ENCODE measurements at regions not wholly inside any gene's neighbourhood (a gene's known extent, or its start where the extent isn't known, plus 50 kb on each side); places are given as distances from the start of the nearest gene placed in this dataset.

DNA sequence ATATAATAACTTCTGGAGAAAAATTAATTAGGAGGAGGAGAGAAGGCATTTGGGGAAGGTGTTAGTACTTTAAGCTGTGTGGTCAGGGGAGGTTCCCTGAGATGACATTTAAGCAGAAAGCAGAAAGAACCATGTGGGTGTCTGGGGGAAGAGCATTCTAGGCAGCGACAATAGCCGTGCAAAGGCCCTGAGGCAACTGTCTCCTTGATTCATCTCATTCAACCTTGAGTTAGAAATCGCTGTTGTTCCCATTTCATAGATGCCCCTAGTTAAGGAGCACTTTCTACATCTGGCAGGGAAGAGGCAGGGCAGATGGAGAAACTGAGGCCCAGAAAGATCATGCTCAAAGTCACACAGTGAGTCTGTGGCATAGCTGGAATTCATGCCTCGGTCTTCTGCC lies 108.6 kb upstream of the RUNX3 start:
- FAIRE-seq (no peak), DNase-seq (ENCODE audit: low spot score) (no peak)

DNA sequence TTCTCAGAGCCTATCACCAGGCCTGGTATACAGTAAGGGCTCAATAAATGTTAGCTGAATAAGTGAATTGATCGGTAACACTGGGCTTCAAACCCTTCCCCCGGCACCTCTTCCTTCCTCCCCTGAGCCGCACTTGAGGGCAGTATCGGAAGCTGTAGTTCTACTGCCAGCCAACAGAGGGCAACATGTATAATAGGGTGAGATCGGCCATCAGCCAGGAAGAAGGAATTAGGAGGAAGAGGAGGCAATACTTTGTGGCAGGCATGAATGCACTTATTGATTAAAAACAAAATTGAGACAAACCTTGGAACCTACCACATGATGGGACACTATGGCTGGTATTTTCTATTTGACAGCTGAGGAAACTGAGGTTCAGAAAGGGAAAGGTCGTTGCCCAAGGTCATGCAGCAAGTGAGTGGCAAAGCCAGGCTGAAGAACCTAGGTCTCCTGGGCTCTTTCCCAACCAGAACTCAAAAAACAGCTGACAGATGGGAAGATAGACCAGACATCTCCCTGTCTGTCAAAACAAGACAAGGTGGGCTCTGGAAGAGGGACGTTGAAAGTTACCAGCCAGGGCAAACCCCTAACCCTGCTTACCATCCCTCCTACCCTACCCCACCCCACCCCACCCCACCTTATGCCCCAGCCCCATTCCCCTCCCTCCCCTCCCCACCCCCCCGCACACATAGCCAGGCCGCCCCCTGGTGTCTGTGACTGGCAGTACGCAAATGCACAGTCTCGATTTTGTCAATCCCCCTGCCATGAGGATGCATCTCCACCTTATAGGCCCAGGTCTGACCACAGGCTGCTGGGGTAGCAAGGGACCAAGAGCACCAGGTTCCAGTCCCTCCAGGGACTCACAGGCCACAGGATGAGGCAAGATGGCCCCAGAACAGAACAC lies 107.3 kb upstream of the RUNX3 start:
- DNase-seq (ENCODE audit: low spot score), result peak; percentile 44
- peak; percentile 27 for FAIRE-seq

DNA sequence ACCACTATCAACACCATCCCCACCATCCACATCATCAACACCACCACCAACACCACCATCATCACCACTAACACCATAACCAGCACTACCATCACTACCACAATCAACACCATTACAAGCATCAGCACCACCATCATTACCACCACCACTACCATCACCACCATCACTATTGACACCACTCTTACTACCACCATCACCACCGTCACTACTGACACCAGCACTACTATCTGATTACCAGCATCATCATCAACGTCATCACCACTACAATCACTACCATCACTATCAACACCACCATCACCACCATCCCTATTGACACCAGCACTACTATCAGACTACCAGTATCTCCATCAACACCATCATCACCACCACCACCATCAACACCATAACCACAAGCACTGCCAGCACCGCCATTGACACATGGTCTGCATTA lies 106.1 kb upstream of the RUNX3 start:
- DNase-seq (ENCODE audit: low spot score) (no peak), FAIRE-seq (peak; percentile 85)

DNA sequence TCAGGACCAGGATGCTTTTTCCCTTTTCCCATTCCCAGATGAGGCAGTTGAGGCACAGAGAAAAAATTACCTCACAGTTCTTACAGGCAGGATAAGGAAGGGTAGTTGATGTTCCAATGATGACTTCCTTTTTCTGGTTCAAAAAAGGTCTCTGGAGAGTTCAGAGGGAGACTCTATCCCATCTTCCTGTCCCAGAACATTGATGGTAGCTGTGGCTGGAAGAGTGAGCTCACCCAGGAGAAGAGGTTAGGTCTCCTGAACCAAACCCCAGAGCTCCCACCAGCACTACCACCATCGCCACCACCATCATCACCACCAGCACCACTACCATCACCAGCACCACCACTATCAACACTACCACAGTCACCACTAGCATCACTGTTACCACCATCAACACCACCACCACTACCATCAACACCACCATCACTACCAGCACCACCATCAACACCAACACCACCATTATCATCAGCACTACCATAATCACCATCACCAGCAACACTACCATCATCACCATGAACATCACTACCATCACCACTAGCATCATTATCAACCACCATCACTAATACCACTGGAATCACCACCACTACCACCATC lies 105.5 kb upstream of the RUNX3 start:
- no peak for DNase-seq (ENCODE audit: low spot score)
- FAIRE-seq, result no peak

DNA sequence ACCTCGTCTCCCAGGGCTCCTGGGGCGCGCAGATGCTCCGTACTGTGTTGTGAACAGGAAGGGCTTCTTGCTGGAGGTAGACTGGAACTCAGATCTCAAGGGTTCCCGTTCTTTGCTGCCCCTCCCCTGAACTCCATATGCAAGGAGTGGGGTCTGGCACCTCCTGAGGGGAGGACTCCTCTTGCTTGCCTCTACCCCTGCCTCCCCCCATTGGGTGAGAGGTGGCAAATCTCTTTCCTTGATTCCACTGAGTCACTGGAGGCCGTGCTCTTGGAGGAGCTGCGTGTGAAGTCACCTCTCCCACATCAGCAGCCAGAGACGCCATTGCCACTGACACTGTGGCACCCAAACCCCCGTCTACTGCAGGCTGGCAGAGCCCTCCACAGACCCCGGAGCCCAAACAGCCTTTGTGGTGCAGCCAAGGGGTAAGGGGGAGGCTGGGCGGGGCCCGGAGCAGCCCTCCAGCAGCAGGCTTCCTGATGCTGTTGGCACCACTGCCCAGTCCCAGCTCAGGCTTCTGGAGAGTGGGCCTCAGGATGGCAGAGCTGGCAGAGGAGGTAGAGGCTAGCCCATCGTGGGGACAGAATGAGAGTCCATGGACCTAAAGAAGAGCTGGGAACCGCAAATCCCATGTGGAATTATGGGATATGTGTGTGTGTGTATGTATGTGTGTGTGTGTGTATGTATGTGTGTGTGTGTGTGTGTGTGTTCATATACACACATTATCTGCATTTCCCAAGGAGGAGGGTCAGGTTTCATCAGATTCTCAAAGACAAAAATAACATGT lies 104.9 kb upstream of the RUNX3 start:
- DNase-seq (ENCODE audit: low spot score) (no peak), FAIRE-seq (peak; percentile 66)

DNA sequence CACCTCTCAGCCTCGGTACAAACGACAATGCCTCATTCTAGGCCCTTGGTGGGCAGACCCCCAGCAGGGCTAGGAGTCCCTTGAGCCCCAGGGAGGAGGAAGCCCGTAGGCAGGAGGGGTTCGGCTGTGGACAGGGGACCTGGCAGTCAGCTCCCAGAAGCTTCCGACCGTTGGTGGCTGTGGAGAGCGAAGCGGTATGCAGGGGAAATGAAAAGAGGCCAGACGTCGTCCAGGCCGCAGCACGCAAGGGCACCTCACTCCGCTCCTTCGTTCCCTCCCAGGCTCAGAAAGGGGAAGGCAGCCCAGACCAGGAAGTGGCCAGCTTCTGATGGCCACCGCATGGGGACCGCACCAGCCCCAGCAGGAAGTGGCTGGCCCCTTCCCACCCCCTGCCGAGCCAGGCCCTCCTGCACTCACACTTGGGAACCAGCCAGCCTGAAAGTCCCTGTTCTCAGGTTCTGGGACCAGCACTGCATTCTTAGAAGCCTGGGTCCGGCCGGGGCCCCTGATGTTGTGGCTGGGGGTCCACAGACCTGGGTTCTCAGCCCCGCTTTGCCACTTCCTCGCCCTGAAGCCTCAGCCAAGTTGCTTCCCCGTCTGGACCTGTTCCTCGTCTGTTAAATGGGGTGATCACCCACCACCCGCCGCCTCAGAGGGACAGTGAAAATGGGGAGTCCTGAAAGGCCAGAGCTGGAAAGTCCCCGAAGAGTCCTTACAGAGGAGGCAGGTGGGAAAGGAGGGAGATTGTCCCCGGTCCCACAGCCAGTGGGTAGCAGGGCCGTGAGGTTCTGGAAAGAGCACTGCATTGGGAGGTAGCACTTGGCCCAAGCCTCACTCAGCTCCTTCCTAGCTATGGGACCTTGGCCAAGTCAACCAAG lies 104.0 kb upstream of the RUNX3 start:
- no peak for FAIRE-seq
- no peak for DNase-seq (ENCODE audit: low spot score)

DNA sequence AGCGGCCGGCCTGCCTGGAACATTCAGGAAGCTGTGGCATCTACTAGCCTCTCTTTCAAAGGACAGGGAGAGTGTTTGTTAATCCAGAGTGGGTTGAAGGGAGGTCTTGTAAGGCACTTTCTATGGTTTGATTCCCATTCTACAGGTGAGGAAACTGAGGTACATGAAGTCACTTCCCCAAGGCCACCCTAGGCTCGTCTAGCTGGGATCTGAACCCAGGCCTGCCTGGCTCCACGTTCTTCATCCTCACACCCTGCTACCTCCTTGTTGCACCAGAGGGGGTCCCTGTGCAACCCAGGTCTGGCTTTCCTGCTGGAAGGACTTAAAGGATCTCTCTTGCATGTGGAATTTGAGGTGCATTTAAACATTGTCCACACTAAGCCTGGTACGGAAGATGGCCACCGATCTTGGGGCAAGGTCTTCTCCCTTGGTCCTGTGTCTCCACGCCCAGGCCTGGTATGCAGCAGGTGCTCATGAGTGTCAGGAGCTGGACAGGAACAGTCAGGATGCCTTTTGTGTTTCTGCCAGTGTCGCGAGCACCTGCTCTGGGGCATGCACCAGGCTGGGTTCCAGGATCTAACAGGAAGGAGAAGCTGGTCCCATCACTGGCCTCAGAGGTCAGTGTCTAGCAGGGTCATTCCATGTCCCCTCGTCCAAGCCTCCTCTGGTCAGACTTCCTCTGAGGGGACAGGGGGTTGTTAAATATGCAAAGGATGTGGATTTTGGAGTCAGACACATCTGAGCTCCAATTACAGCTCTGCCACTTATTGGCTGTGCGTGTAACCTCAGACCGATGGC lies 103.2 kb upstream of the RUNX3 start:
- FAIRE-seq (no peak), DNase-seq (ENCODE audit: low spot score) (no peak)

DNA sequence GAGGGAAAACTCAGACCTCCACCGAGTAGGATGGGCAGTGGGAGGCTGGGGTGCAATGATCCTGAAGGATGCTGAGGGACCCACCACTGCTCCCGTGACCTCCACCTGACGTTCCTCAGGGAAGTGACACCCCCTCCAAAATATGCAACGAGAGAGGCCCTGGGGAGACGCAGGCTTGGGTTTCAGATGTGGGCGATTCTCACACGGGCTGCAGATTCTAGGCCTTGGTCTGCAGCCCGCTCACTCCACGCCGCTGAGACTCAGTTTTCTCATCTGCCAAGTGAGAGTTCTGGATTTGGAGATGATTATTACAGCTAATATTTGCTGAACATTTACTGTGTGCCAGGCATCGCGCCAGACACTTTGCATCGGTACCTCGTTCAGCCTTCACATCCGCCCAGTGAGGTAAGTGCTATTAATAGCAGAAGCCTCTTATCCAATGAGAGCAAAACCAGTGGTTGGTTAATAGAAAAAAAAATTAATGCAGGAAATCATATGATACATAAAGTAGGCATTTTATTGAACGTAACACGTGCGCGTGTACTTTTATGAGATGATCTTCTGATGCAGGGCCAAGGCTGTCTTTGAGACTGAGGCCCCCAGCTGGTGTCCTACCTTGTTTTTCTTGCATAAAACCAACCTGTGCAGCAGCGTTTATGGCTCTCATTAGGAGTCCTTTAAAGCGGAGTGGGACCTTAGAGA lies 102.0 kb upstream of the RUNX3 start:
- FAIRE-seq (peak; percentile 5), DNase-seq (ENCODE audit: low spot score) (peak; percentile 71)

DNA sequence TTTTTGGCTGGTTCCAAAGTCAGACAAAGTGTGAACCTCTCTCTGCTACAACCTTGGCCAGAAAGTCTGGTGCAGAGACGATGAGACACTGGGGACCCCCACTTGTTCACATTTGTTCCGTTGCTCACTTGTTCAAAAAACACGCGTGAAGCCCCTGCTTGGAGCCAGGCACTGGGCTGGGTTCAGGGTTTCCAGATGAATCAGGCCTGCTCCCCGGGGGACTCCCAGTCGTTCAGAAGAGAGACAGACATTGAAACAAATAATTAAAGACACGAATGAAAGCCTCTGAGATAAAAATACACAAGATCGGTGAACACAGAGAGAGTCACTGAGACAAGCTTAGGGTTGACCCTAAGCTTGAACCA lies 101.5 kb upstream of the RUNX3 start:
- FAIRE-seq, result no peak
- no peak for DNase-seq (ENCODE audit: low spot score)

DNA sequence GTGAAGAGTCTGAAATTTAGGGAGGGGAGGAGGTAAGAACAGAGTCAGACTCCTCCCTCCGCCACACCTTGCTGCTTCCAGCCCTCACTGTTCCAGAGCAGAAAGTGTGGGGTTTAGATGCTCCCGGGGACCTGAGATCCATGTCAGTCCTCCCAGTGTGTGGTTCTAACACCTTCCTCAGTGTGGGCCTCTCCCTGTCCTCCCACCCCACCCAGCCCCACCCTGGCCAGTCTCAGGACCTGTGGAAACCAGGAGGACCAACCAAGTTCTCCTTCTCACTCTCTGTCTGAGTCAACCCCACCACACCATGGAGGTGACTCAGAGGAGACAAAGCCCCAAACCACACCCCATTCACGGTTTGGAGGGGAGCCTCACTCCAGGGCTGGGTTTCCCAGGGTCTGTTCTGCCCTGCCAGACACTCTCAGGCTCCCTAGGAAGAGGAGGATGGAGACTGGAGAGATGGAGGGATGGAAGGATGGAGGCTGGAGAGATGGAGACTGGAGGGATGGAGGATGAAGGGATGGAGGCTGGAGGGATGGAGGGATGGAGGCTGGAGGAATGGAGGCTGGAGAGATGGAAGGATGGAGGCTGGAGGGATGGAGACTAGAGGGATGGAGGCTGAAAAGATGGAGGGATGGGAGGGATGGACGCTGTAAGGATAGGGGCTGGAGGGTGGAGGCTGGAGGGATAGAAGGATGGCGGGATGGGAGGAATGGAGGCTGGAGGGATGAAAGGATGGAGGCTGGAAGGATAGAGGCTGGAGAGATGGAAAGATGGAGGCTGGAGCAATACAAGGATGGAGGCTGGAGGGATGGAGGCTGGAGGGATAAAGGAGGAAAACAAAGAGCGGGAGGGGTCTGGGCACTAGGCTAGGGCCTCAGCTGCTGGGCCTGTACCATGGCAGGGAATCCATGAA lies 100.9 kb upstream of the RUNX3 start:
- FAIRE-seq (peak; percentile 63), DNase-seq (ENCODE audit: low spot score) (peak; percentile 64)

DNA sequence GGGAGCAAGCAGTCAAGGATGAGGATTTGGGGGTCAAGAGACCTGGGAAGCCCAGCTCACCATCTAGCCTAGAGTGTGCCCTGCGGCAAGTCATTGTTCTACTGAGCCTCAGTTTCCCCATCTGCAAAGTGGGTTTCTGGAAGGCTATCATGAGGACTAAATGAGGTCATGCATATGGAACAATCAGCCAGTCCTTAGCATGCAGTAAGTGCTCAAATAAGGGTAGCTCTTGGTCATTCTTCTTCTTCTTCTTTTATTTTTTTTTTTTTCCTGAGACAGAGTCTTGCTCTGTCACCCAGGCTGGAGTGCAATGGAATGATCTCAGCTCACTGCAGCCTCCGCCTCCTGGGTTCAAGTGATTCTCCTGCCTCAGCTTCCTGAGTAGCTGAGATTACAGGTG lies 99.9 kb upstream of the RUNX3 start:
- FAIRE-seq, result no peak
- DNase-seq (ENCODE audit: low spot score), result no peak

DNA sequence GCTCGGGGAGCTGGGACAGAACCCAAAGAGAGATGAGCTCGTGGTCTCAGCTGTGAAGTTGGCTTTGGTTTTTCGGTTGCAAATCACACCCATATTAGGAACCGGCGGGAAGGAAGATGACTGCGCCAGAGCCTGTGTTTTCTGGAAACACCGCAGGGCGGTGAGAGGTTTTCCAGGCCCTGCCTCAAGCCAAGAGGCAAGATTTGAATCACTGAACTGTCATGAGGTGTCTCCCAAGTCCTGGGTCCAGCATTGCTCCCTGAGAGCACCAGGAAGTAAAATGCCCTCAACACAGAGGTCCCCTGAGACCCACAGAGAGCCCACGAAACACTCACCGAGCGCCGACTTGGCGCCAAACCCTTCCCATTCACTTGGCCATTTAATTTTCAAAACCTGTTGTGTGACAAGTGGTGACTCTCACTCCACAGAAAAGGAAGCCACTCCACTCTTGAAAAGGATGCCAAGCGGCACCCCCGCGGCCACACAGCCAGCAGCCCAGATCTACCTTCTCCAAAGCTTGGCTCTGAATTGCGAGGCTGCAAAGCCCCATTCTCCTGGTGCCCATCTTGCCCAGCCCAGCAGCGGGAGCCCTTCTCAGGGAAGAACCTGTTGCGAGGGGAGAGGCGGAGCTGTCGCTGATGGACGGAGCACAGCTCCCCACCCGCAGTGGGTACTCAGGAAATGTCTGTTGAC lies 99.0 kb upstream of the RUNX3 start:
- FAIRE-seq, result no peak
- no peak for DNase-seq (ENCODE audit: low spot score)

DNA sequence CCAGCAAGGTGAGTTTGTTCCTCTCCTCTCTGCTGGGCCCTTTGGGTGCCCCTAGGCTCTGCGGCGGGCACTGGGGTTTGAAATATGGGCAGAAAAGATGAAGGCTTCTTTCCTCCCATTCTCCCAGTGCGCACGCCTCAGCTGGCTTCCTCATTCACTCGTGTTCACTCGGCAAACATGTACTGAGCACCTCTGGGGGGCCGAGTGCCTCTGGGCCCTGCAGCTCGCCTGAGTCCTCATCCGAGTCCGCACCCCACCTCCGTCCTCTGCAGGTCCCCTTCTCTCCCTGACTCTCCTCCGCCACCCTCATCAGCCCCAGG lies 98.5 kb upstream of the RUNX3 start:
- DNase-seq (ENCODE audit: low spot score) (no peak), FAIRE-seq (no peak)

DNA sequence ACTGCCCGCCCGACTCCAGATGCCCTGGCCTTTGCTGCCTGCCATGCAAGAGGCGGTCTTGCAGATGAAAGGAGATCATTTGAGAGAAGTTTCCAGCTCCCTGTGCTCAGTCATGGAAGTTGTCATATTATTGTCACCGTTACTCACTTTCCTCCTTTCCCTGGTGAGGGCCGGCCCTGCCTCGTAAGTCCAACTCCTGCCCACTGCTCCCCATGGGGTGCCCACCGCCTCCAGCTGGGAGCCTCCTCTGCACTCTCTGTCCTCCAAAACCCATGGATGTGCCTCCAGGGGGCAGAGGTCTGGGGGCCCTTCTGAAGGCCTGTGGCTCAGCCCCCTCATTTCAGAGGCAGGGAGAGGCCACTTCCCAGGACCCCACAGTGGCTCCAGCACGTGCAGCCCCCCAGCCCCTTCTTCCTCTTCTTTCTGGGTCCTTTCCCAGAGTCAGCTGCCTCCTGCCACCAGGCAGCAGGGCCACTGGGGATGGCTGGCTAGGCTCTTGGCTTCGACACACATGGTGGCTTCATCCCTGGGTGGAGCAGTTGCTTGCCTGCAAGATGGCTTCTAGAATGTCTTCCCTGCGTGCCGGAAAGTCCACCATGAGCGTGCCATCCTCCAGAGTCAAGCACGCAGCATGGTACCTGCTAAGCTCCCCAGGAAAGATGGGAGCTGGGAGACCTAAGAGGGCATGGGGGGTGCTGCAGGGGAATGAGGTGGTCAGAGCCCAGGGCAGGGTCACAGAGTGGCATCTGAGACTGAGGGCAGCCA lies 97.9 kb upstream of the RUNX3 start:
- FAIRE-seq (no peak), DNase-seq (ENCODE audit: low spot score) (no peak)

DNA sequence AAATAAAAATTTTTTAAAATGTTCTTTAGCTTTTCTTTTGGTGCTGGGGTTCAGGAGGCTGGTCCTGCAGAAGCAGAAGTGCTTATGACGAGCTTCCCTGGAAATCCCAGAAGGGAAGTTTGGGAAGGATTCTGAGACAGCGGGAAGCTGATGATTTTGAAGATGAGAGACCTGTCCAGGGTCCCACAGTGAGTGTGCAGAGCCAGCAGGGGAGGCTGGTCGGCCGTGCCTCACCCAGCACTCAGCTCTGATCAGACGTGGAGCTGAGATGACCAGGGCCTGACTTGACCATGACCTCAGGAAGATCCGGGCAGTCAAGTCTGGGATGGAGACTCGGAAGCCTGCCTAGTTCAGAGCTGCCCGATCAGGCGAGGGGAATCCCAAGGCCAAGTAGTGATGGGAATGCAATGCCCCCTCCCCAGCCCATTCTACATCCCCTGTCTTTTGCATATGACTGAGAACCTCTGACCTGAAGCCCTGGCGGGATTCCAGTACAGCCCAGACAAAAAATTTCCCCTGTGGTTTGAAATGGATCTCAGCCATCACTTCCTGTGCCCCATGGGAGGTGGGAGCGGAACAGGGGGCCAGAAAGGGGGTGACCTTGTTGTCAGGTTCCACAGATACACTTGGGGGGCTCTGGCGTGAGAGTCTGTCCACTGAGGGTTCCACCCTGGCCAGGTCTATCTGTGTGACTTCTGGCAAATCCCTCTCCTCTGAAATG lies 96.8 kb upstream of the RUNX3 start:
- DNase-seq (ENCODE audit: low spot score), result no peak
- no peak for FAIRE-seq

DNA sequence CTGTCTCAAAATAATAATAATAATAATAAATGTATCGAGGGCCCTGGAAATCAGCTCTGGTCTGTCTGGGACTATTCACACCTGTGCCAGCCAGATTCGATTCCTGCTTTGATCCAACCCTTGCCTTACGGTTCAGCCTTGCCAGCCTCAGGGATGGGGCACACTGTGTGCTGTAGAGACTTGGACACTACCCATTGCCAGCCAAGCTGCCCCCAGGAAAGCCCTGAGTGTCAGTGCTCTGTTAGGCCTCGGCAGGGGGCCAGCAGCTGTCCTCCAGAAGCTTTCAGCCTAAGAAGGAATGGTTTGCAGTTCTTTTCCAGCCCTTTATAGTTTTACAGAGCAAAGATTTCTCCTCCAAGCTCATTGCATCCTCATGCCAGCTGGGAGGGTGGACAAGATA lies 96.2 kb upstream of the RUNX3 start:
- no peak for DNase-seq (ENCODE audit: low spot score)
- no peak for FAIRE-seq
